PC-9 (cell line): ENCODE measurements at regions not wholly inside any gene's neighbourhood (a gene's known extent, or its start where the extent isn't known, plus 50 kb on each side); places are given as distances from the start of the nearest gene placed in this dataset.

Source experiments
- CTCF ChIP-seq: fragments of 200-600 bp; sonication (generic); conservative IDR thresholded peaks from 2 replicates; pipeline ENCODE4 v1.6.1; 2017; ENCODE audit warnings: mixed run types, antibody characterized with exemption, mild to moderate bottlenecking, moderate library complexity
- EZH2 ChIP-seq: fragments of 200-600 bp; sonication (generic); IDR thresholded peaks from 2 replicates; pipeline ENCODE4 v1.8.0; 2017; ENCODE audit warnings: antibody characterized with exemption, low read depth

GRCh38 chr2:15772086-15772595 is 168.2 kb upstream of the MYCN start:
- no peak for TF ChIP-seq CTCF
- no peak for TF ChIP-seq EZH2
